HCT116 (cell line): ENCODE measurements at regions not wholly inside any gene's neighbourhood (a gene's known extent, or its start where the extent isn't known, plus 50 kb on each side); places are given as distances from the start of the nearest gene placed in this dataset.

Source experiments
- ATAC-seq: fragments of 200-7000 bp; cut with Tn5 transposase; 2 replicates; pipeline ENCODE4 v1.9.1; 2020; ENCODE audit warnings: mild to moderate bottlenecking, moderate library complexity
- BruUV-seq: library from RNA; stranded (reverse); fragments of 400-500 nt; replicated peaks from 2 replicates; lab custom pipeline; 2021; lab: Mats Ljungman, UMichigan
- CTCF ChIA-PET: fragments of 300-600 bp; sonication (Branson Sonifier 250); formaldehyde crosslinking; loops from one replicate; lab custom pipeline; 2021; ENCODE audit warnings: antibody characterized with exemption; lab: Charles Lee
- POLR2A ChIA-PET: fragments of 300-600, 350-600 bp; sonication (Branson Sonifier 250); formaldehyde crosslinking; loops from one replicate; lab custom pipeline; 2021; ENCODE audit warnings: antibody characterized with exemption; lab: Charles Lee
- RAD21 ChIA-PET, 2 experiments: fragments of 300-600 bp; sonication (Branson Sonifier 250); formaldehyde crosslinking; loops; one replicate each; lab custom pipeline; 2023; ENCODE audit warnings: low total read pairs in 2 of 2; ENCODE audit not compliant: uncharacterized antibody in 2 of 2, unreplicated experiment in 2 of 2, low non-redundant PET in 1 of 2; lab: Charles Lee
- DNase-seq: peaks from one replicate; pipeline ENCODE4 v3.0.0-alpha.2; 2010; ENCODE audit warnings: low read depth, low spot score
- H2AFZ ChIP-seq: fragments of 200-600 bp; shearing (Covaris generic), sonication (generic); 2 replicates; pipeline ENCODE4 v1.6.1; 2017; ENCODE audit warnings: low read depth, mixed run types, mixed read lengths, antibody characterized with exemption, low read length; ENCODE audit not compliant: poor library complexity, severe bottlenecking
- H3K27ac ChIP-seq: 2 replicates; pipeline ENCODE4 v1.5.1; 2012; ENCODE audit warnings: low read depth, low read length
- H3K27me3 ChIP-seq: fragments of 200-600 bp; sonication (generic); 2 replicates; pipeline ENCODE4 v1.6.1; 2016; ENCODE audit warnings: mixed run types, low read length, mixed read lengths; ENCODE audit not compliant: insufficient read depth
- H3K36me3 ChIP-seq, 2 experiments: fragments of 200-500 bp in 1 of 2; fragments of 200-600 bp in 1 of 2; sonication (Bioruptor generic) in 1 of 2; sonication (generic) in 1 of 2; 2 replicates each; pipeline versions ENCODE4 v1.5.1 to v1.6.1; 2014 to 2016; ENCODE audit warnings: low read length in 2 of 2, inconsistent platforms in 1 of 2, mixed read lengths in 1 of 2, mixed run types in 1 of 2; ENCODE audit not compliant: insufficient read depth in 2 of 2, control insufficient read depth in 1 of 2
- H3K4me1 ChIP-seq, 2 experiments: fragments of 200-600 bp in 1 of 2; sonication (generic) in 1 of 2; 2 replicates each; pipeline versions ENCODE4 v1.5.1 to v1.6.1; 2012 to 2017; ENCODE audit warnings: low read length in 2 of 2, inconsistent platforms in 1 of 2, mild to moderate bottlenecking in 1 of 2, mixed read lengths in 1 of 2, mixed run types in 1 of 2, moderate library complexity in 1 of 2; ENCODE audit not compliant: insufficient read depth in 2 of 2, control insufficient read depth in 1 of 2
- H3K4me2 ChIP-seq: fragments of 200-600 bp; sonication (generic); 2 replicates; pipeline ENCODE4 v1.6.1; 2017; ENCODE audit warnings: mixed run types, low read length, mixed read lengths
- H3K4me3 ChIP-seq, 2 experiments: fragments of 200-600 bp in 1 of 2; sonication (generic) in 1 of 2; replicated peaks in 1 of 2; 2 replicates each; pipeline ENCODE4 v1.5.1; 2011 to 2016; ENCODE audit warnings: low read length in 2 of 2, control low read depth in 1 of 2, low read depth in 1 of 2, mild to moderate bottlenecking in 1 of 2, mixed read lengths in 1 of 2, mixed run types in 1 of 2
- H3K79me2 ChIP-seq: fragments of 200-600 bp; sonication (generic); 2 replicates; pipeline ENCODE4 v1.6.1; 2017; ENCODE audit warnings: mild to moderate bottlenecking, mixed run types, low read length, moderate library complexity, mixed read lengths; ENCODE audit not compliant: insufficient read depth
- H3K9ac ChIP-seq: fragments of 200-600 bp; sonication (generic); 2 replicates; pipeline ENCODE4 v1.6.1; 2016; ENCODE audit warnings: low read length, mixed read lengths
- H3K9me2 ChIP-seq: fragments of 200-600 bp; sonication (generic), shearing (Covaris generic); 2 replicates; pipeline ENCODE4 v1.6.1; 2017; ENCODE audit warnings: mixed run types, mild to moderate bottlenecking, moderate library complexity; ENCODE audit not compliant: insufficient read depth
- H3K9me3 ChIP-seq, 2 experiments: fragments of 200-500 bp in 1 of 2; fragments of 200-600 bp in 1 of 2; sonication (Bioruptor generic) in 1 of 2; sonication (generic) in 1 of 2; 2 replicates each; pipeline ENCODE4 v1.6.1; 2014 to 2017; ENCODE audit warnings: low read length in 2 of 2, mixed read lengths in 2 of 2, inconsistent platforms in 1 of 2, low read depth in 1 of 2, mild to moderate bottlenecking in 1 of 2, mixed run types in 1 of 2, moderate library complexity in 1 of 2; ENCODE audit not compliant: control insufficient read depth in 1 of 2, insufficient read depth in 1 of 2
- H4K20me1 ChIP-seq: fragments of 200-600 bp; sonication (generic), shearing (Covaris generic); 2 replicates; pipeline ENCODE4 v1.6.1; 2017; ENCODE audit warnings: mixed run types, mild to moderate bottlenecking, moderate library complexity; ENCODE audit not compliant: insufficient read depth
- EZH2phosphoT487 ChIP-seq: fragments of 200-600 bp; IDR thresholded peaks from 2 replicates; pipeline ENCODE4 v1.6.1; 2018; ENCODE audit warnings: antibody characterized with exemption, borderline replicate concordance
- POLR2AphosphoS5 ChIP-seq: IDR thresholded peaks from 2 replicates; pipeline ENCODE4 v1.6.1; 2011; ENCODE audit warnings: mild to moderate bottlenecking, low read depth, low read length, moderate library complexity
- SIN3A ChIP-seq: IDR thresholded peaks from 2 replicates; pipeline ENCODE4 v1.6.1; 2012; ENCODE audit warnings: low read depth
- SP1 ChIP-seq: IDR thresholded peaks from 2 replicates; pipeline ENCODE4 v1.6.1; 2012; ENCODE audit warnings: low read depth
- YY1 ChIP-seq: IDR thresholded peaks from 2 replicates; pipeline ENCODE4 v1.6.1; 2011; ENCODE audit warnings: low read length, low read depth, moderate library complexity, mild to moderate bottlenecking; ENCODE audit not compliant: insufficient replicate concordance; ENCODE audit errors: extremely low read depth
- ZBTB33 ChIP-seq: IDR thresholded peaks from 2 replicates; pipeline ENCODE4 v1.6.1; 2011; ENCODE audit warnings: mild to moderate bottlenecking, low read length, moderate library complexity; ENCODE audit not compliant: insufficient replicate concordance; ENCODE audit errors: extremely low read depth
- intact Hi-C: fragments of 100-400 bp; cut with micrococcal nuclease; formaldehyde crosslinking; loops from 2 replicates; pipeline ENCODE4 v1.10.0; 2022

DNA sequence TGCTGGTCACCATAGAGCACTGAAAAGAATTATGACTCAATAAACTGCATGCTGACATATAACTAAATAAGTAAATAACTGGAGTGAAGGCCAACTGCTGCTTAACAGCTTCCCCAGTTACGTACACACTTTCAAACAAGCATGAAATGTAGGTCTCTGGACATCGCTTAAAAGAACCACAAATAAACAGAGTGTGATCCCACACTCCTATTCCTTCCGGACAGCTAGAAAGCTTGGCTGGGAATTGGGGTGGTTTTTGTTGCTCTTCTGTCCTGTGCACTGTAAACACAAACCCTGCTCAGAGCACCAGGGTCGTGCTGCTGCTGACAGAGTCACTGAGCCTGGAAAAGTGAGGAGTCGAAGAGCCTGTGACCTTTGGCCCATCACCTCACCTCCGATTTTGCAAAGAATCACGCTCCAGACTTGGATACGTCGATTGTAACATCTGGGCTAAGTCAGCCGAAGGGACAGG lies 162.7 kb upstream of the NT5C1B start:
- Histone ChIP-seq H2AFZ (no peak overlapping the region), H3K9me2 (no peaks in the 10 kb centered on the region), H3K79me2 (no peaks in the 10 kb centered on the region), H3K36me3 (no peaks in the 10 kb centered on the region), H3K9ac (no peak overlapping the region), H3K4me3 (no peak overlapping the region), H3K4me1 (no peaks in the 10 kb centered on the region), H4K20me1 (no peaks in the 10 kb centered on the region), H3K27ac (no peak overlapping the region), H3K4me2 (no peak overlapping the region), H3K27me3 (peaks cover 5% of the 10 kb centered on the region; the same call in 1 of the 2 replicates), H3K9me3 (no peaks in the 10 kb centered on the region)
- no TSS peak for BruUV-seq
- no peak for TF ChIP-seq YY1
- no peak for TF ChIP-seq POLR2AphosphoS5
- TF ChIP-seq EZH2phosphoT487, result no peak
- no peak for TF ChIP-seq SIN3A
- TF ChIP-seq SP1, result no peak
- no peak for TF ChIP-seq ZBTB33
- ATAC-seq (no peak), DNase-seq (no peak)
- ChIA-PET RAD21 (no interaction called here), CTCF (interaction anchor here (0.5 kb wide), 1 partner anchor 125 kb away, joined by 4 read pairs; no protein-coding TSS in a partner anchor), POLR2A (no interaction called here)
- intact Hi-C loops, result loop anchor here (5.0 kb wide), 2 partner anchors 230 to 915 kb away; no protein-coding TSS in a partner anchor
